K562 (cell line): ENCODE measurements at regions not wholly inside any gene's neighbourhood (a gene's known extent, or its start where the extent isn't known, plus 50 kb on each side); places are given as distances from the start of the nearest gene placed in this dataset.

ENCODE experiments used
- ATAC-seq: fragments of 200-7000 bp; cut with Tn5 transposase; 3 replicates; pipeline ENCODE4 v1.9.1; 2020; ENCODE audit warnings: moderate library complexity
- BruUV-seq: library from RNA; stranded (reverse); fragments of 400-500 nt; replicated peaks from 2 replicates; lab custom pipeline; 2021; lab: Mats Ljungman, UMichigan
- CTCF ChIA-PET: fragments of 300-600 bp; formaldehyde crosslinking; extraction: SDS; loops from one replicate; lab custom pipeline; 2021; ENCODE audit warnings: low intra/inter-chr PET ratio; lab: Yijun Ruan, JAX
- POLR2A ChIA-PET: fragments of 300-600, 350-650 bp; sonication (Branson Sonifier 250); formaldehyde crosslinking; extraction: SDS; loops from one replicate; lab custom pipeline; 2021; ENCODE audit warnings: antibody characterized with exemption, inconsistent platforms; lab: Yijun Ruan, JAX
- DNase-seq, 4 experiments: peaks; one replicate each; pipeline versions ENCODE4 v3.0.0 to v3.0.0-alpha.2; 2011 to 2018; ENCODE audit warnings: low spot score in 3 of 4, mixed read lengths in 3 of 4; ENCODE audit errors: extremely low read depth in 1 of 4
- FAIRE-seq: peaks from 2 replicates; lab custom pipeline; 2011; peaks lifted over from hg19 to GRCh38; lab: Jason Lieb, UNC
- H2AFZ ChIP-seq: 2 replicates; pipeline ENCODE4 v1.6.0; 2011; ENCODE audit warnings: low read depth, low read length, control low read depth, inconsistent platforms
- H3K27ac ChIP-seq: fragments of 200-600 bp; 3 replicates; pipeline ENCODE4 v1.8.0; 2011; ENCODE audit warnings: low read depth, mild to moderate bottlenecking, control low read depth, inconsistent platforms, low read length, moderate library complexity, mixed read lengths; ENCODE audit errors: extremely low read depth
- H3K27me3 ChIP-seq, 2 experiments: fragments of 300-600 bp in 1 of 2; 2 replicates in 1 of 2; 3 replicates in 1 of 2; pipeline versions ENCODE4 v1.6.0 to v1.8.0; 2011; ENCODE audit warnings: inconsistent platforms in 2 of 2, low read length in 2 of 2, mild to moderate bottlenecking in 1 of 2, mixed read lengths in 1 of 2, moderate library complexity in 1 of 2; ENCODE audit not compliant: control insufficient read depth in 2 of 2, insufficient read depth in 2 of 2
- H3K36me3 ChIP-seq: fragments of 300-600 bp; 3 replicates; pipeline ENCODE4 v1.8.0; 2011; ENCODE audit warnings: mild to moderate bottlenecking, low read length, inconsistent platforms; ENCODE audit not compliant: control insufficient read depth, insufficient read depth
- H3K4me1 ChIP-seq, 2 experiments: fragments of 200-600 bp in 1 of 2; replicated peaks in 1 of 2; 2 replicates in 1 of 2; 3 replicates in 1 of 2; pipeline versions ENCODE4 v1.5.1 to v1.8.0; 2011; ENCODE audit warnings: inconsistent platforms in 2 of 2, low read length in 2 of 2, mild to moderate bottlenecking in 1 of 2, mixed read lengths in 1 of 2, moderate library complexity in 1 of 2; ENCODE audit not compliant: control insufficient read depth in 2 of 2, insufficient read depth in 2 of 2
- H3K4me2 ChIP-seq: 2 replicates; pipeline ENCODE4 v1.6.1; 2011; ENCODE audit warnings: low read length, control low read depth, inconsistent platforms, mixed read lengths; ENCODE audit not compliant: insufficient read depth
- H3K4me3 ChIP-seq: fragments of 200-600 bp; sonication (generic), shearing (Covaris generic); 2 replicates; pipeline ENCODE4 v1.5.1; 2016; ENCODE audit warnings: control low read depth, inconsistent platforms
- H3K79me2 ChIP-seq: fragments of 200-600 bp; 3 replicates; pipeline ENCODE4 v1.8.0; 2011; ENCODE audit warnings: low read length, inconsistent platforms; ENCODE audit not compliant: control insufficient read depth, insufficient read depth
- H3K9ac ChIP-seq, 2 experiments: 2 replicates each; pipeline versions ENCODE4 v1.6.0 to v1.6.1; 2011; ENCODE audit warnings: low read depth in 2 of 2, low read length in 2 of 2, control low read depth in 1 of 2, inconsistent platforms in 1 of 2, mild to moderate bottlenecking in 1 of 2, mixed read lengths in 1 of 2; ENCODE audit not compliant: insufficient read depth in 1 of 2
- H3K9me1 ChIP-seq: one replicate; pipeline ENCODE4 v1.6.0; 2011; ENCODE audit warnings: inconsistent platforms, mild to moderate bottlenecking, low read length, moderate library complexity; ENCODE audit not compliant: control insufficient read depth, insufficient read depth
- H3K9me3 ChIP-seq: replicated peaks from 2 replicates; pipeline ENCODE4 v1.5.1; 2011; ENCODE audit warnings: low read depth, low read length, inconsistent platforms; ENCODE audit not compliant: control insufficient read depth, insufficient read depth
- H4K20me1 ChIP-seq: replicated peaks from 2 replicates; pipeline ENCODE4 v1.6.1; 2011; ENCODE audit warnings: low read length, inconsistent platforms, mixed read lengths; ENCODE audit not compliant: control insufficient read depth, insufficient read depth
- ADNP ChIP-seq: fragments of 200-800 bp; sonication (Bioruptor generic); IDR thresholded peaks from 2 replicates; pipeline ENCODE4 v1.6.1; 2016; ENCODE audit warnings: missing genetic modification characterization, missing compliant biosample characterization
- CTBP1 ChIP-seq: fragments of 450-650 bp; IDR thresholded peaks from 2 replicates; pipeline ENCODE4 v1.6.1; 2016; ENCODE audit warnings: borderline replicate concordance
- FOXJ2 ChIP-seq: fragments of 200-800 bp; sonication (Bioruptor generic); IDR thresholded peaks from 2 replicates; pipeline ENCODE4 v1.6.1; 2016; ENCODE audit warnings: missing genetic modification characterization, missing compliant biosample characterization
- GTF2F1 ChIP-seq: IDR thresholded peaks from 2 replicates; pipeline ENCODE4 v1.6.1; 2011; ENCODE audit warnings: low read depth, low read length, improper control_type of control experiment
- HDAC8 ChIP-seq: fragments of 450-650 bp; IDR thresholded peaks from 2 replicates; pipeline ENCODE4 v1.6.1; 2016; ENCODE audit warnings: mild to moderate bottlenecking, missing genetic modification characterization, moderate library complexity, missing compliant biosample characterization
- HIVEP1 ChIP-seq: fragments of 250-450 bp; sonication (Bioruptor Pico); IDR thresholded peaks from 2 replicates; pipeline ENCODE4 v1.4.0; 2020; ENCODE audit warnings: mild to moderate bottlenecking
- MCM2 ChIP-seq: fragments of 450-650 bp; IDR thresholded peaks from 2 replicates; pipeline ENCODE4 v1.6.1; 2017; ENCODE audit warnings: low read depth, mild to moderate bottlenecking
- RBM39 ChIP-seq: fragments of 200-400 bp; formaldehyde crosslinking; optimal IDR thresholded peaks from 2 replicates; pipeline ENCODE3; 2018; ENCODE audit warnings: low read depth, low read length
- SUPT5H ChIP-seq: fragments of 450-650 bp; IDR thresholded peaks from 2 replicates; pipeline ENCODE4 v1.6.1; 2016
- ZNF707 ChIP-seq: fragments of 250-450 bp; sonication (Bioruptor Pico); conservative IDR thresholded peaks from 2 replicates; pipeline ENCODE4 v1.8.0; 2022; ENCODE audit warnings: inconsistent platforms, mild to moderate bottlenecking, moderate library complexity
- WGBS: fragments of 100-300 bp; shearing (Covaris generic); methylation state at CpG from one replicate; pipeline ENCODE4 v1.1.6; 2016; ENCODE audit warnings: low coverage, mixed read lengths; ENCODE audit not compliant: insufficient coverage; ENCODE audit errors: missing lambda C conversion rate; 5-methylcytosine and 5-hydroxymethylcytosine counted together
- in situ Hi-C: fragments of 300-500 bp; cut with MboI; formaldehyde crosslinking; loops from 4 replicates; pipeline ENCODE4 v1.15.0; 2018; ENCODE audit warnings: inconsistent platforms, mixed read lengths
- intact Hi-C: fragments of 100-400 bp; cut with micrococcal nuclease; formaldehyde crosslinking; loops from 2 replicates; pipeline ENCODE4 v1.14.2; 2022
- TF ChIP-seq, protein P1 (sequence below): fragments of 250-450 bp; sonication (Bioruptor Pico); IDR thresholded peaks from 2 replicates; pipeline ENCODE4 v1.4.0; 2020
- TF ChIP-seq, protein P2 (sequence below): fragments of 250-450 bp; sonication (Bioruptor Pico); IDR thresholded peaks from 2 replicates; pipeline ENCODE4 v1.5.0; 2021
- TF ChIP-seq, protein P3 (sequence below): sonication (generic); formaldehyde crosslinking; IDR thresholded peaks from 2 replicates; pipeline ENCODE4 v1.8.0; 2022; ENCODE audit warnings: missing genetic modification reagents, mild to moderate bottlenecking, borderline replicate concordance

DNA sequence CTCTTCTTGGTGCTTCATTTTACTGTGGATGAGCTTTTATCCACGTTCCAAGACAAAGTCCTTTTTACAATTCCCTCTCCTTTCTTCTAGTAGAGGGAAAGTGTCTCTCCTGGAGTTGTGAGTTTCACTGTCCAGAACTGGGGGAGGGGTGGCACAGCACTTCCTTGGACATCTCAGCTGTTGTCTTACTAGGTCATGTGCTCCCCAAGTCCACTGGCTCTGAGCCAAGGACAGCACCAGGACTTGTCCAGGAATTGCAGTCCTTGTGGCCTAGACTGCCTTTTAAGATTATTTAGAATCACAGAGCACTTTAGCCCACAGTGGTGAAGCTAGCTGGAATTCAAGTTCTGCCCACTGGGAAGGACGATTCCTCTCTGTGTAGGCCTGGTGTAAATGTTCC is 700.2 kb upstream of the PTPRD start:
- no TSS peak for BruUV-seq
- Histone ChIP-seq H3K9me1 (no peaks in the 10 kb centered on the region), H3K27me3 (no peaks in the 10 kb centered on the region), H3K4me3 (no peak overlapping the region), H3K36me3 (no peaks in the 10 kb centered on the region), H3K4me1 (no peaks in the 10 kb centered on the region), H3K27ac (no peak overlapping the region), H3K4me2 (no peak overlapping the region), H4K20me1 (no peaks in the 10 kb centered on the region), H3K9ac (no peak overlapping the region), H2AFZ (no peak overlapping the region), H3K79me2 (no peaks in the 10 kb centered on the region), H3K9me3 (no peaks in the 10 kb centered on the region)
- intact Hi-C loops, result no loop called here
- ATAC-seq (no peak), DNase-seq (no peak), FAIRE-seq (no peak)
- CTCF ChIA-PET, result no interaction called here
- in situ Hi-C loops, result no loop called here
- POLR2A ChIA-PET, result no interaction called here
- WGBS, result 0% methylated on average over 2 of the region's 2 CpGs
- TF ChIP-seq RBM39, result no peak
- TF ChIP-seq HDAC8, result no peak
- no peak for TF ChIP-seq GTF2F1
- no peak for TF ChIP-seq FOXJ2 (tag)
- no peak for TF ChIP-seq ADNP (tag)
- no peak for TF ChIP-seq MCM2
- TF ChIP-seq, protein P1, sequence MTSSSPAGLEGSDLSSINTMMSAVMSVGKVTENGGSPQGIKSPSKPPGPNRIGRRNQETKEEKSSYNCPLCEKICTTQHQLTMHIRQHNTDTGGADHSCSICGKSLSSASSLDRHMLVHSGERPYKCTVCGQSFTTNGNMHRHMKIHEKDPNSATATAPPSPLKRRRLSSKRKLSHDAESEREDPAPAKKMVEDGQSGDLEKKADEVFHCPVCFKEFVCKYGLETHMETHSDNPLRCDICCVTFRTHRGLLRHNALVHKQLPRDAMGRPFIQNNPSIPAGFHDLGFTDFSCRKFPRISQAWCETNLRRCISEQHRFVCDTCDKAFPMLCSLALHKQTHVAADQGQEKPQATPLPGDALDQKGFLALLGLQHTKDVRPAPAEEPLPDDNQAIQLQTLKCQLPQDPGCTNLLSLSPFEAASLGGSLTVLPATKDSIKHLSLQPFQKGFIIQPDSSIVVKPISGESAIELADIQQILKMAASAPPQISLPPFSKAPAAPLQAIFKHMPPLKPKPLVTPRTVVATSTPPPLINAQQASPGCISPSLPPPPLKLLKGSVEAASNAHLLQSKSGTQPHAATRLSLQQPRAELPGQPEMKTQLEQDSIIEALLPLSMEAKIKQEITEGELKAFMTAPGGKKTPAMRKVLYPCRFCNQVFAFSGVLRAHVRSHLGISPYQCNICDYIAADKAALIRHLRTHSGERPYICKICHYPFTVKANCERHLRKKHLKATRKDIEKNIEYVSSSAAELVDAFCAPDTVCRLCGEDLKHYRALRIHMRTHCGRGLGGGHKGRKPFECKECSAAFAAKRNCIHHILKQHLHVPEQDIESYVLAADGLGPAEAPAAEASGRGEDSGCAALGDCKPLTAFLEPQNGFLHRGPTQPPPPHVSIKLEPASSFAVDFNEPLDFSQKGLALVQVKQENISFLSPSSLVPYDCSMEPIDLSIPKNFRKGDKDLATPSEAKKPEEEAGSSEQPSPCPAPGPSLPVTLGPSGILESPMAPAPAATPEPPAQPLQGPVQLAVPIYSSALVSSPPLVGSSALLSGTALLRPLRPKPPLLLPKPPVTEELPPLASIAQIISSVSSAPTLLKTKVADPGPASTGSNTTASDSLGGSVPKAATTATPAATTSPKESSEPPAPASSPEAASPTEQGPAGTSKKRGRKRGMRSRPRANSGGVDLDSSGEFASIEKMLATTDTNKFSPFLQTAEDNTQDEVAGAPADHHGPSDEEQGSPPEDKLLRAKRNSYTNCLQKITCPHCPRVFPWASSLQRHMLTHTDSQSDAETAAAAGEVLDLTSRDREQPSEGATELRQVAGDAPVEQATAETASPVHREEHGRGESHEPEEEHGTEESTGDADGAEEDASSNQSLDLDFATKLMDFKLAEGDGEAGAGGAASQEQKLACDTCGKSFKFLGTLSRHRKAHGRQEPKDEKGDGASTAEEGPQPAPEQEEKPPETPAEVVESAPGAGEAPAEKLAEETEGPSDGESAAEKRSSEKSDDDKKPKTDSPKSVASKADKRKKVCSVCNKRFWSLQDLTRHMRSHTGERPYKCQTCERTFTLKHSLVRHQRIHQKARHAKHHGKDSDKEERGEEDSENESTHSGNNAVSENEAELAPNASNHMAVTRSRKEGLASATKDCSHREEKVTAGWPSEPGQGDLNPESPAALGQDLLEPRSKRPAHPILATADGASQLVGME, result no peak
- no peak for TF ChIP-seq ZNF707 (CRISPR knock-in tag)
- no peak for TF ChIP-seq HIVEP1 (CRISPR knock-in tag)
- TF ChIP-seq, protein P2, sequence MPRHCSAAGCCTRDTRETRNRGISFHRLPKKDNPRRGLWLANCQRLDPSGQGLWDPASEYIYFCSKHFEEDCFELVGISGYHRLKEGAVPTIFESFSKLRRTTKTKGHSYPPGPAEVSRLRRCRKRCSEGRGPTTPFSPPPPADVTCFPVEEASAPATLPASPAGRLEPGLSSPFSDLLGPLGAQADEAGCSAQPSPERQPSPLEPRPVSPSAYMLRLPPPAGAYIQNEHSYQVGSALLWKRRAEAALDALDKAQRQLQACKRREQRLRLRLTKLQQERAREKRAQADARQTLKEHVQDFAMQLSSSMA (CRISPR knock-in tag), result no peak
- no peak for TF ChIP-seq SUPT5H
- no peak for TF ChIP-seq CTBP1
- TF ChIP-seq, protein P3, sequence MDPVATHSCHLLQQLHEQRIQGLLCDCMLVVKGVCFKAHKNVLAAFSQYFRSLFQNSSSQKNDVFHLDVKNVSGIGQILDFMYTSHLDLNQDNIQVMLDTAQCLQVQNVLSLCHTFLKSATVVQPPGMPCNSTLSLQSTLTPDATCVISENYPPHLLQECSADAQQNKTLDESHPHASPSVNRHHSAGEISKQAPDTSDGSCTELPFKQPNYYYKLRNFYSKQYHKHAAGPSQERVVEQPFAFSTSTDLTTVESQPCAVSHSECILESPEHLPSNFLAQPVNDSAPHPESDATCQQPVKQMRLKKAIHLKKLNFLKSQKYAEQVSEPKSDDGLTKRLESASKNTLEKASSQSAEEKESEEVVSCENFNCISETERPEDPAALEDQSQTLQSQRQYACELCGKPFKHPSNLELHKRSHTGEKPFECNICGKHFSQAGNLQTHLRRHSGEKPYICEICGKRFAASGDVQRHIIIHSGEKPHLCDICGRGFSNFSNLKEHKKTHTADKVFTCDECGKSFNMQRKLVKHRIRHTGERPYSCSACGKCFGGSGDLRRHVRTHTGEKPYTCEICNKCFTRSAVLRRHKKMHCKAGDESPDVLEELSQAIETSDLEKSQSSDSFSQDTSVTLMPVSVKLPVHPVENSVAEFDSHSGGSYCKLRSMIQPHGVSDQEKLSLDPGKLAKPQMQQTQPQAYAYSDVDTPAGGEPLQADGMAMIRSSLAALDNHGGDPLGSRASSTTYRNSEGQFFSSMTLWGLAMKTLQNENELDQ, result no peak
